PFSK-1 (cell line): ENCODE measurements at regions not wholly inside any gene's neighbourhood (a gene's known extent, or its start where the extent isn't known, plus 50 kb on each side); places are given as distances from the start of the nearest gene placed in this dataset.

Experiments used
- FOXP2 ChIP-seq: optimal IDR thresholded peaks from 2 replicates; pipeline ENCODE3; 2011; ENCODE audit warnings: borderline replicate concordance, control low read depth, inconsistent platforms; ENCODE audit not compliant: insufficient read depth; ENCODE audit errors: extremely low read length, extremely low read depth
- POLR2AphosphoS5 ChIP-seq: IDR thresholded peaks from 2 replicates; pipeline ENCODE4 v1.6.1; 2012; ENCODE audit warnings: low read depth, mild to moderate bottlenecking, control low read depth, low read length, moderate library complexity
- SIN3A ChIP-seq: IDR thresholded peaks from 2 replicates; pipeline ENCODE4 v1.6.1; 2012; ENCODE audit warnings: mild to moderate bottlenecking, low read length, moderate library complexity, borderline replicate concordance; ENCODE audit not compliant: insufficient read depth
- TAF1 ChIP-seq: IDR thresholded peaks from 2 replicates; pipeline ENCODE4 v1.6.1; 2012; ENCODE audit warnings: low read length, control low read depth, borderline replicate concordance; ENCODE audit not compliant: insufficient read depth
- TF ChIP-seq, protein P1 (sequence below), 2 experiments: IDR thresholded peaks; 2 replicates each; pipeline versions ENCODE4 v1.6.1 to v1.8.0; 2011 to 2012; ENCODE audit warnings: low read depth in 2 of 2, low read length in 2 of 2, control low read depth in 1 of 2, inconsistent platforms in 1 of 2, mild to moderate bottlenecking in 1 of 2, moderate library complexity in 1 of 2; ENCODE audit not compliant: insufficient read depth in 1 of 2

DNA sequence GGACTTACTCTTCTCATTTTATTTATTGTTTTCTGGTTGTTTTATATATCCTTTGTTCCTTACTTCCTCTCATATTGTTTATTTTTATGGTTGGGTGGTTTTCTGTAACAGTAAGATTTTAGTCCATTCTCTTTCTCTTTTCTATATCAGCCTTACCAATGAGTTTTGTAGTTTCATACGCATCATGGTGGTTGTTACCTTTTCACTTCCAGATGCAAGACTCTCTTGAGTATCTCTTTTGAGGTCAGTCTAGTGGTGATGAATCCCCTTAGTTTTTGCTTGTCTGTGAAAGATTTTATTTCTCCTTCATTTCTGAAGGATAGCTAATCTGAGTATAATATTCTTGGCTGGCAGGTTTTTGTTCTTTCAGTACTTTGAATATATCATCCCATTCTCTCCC is 57.1 kb upstream of the MFGE8 start:
- TF ChIP-seq SIN3A: no peak
- no peak for TF ChIP-seq FOXP2
- TF ChIP-seq, protein P1, sequence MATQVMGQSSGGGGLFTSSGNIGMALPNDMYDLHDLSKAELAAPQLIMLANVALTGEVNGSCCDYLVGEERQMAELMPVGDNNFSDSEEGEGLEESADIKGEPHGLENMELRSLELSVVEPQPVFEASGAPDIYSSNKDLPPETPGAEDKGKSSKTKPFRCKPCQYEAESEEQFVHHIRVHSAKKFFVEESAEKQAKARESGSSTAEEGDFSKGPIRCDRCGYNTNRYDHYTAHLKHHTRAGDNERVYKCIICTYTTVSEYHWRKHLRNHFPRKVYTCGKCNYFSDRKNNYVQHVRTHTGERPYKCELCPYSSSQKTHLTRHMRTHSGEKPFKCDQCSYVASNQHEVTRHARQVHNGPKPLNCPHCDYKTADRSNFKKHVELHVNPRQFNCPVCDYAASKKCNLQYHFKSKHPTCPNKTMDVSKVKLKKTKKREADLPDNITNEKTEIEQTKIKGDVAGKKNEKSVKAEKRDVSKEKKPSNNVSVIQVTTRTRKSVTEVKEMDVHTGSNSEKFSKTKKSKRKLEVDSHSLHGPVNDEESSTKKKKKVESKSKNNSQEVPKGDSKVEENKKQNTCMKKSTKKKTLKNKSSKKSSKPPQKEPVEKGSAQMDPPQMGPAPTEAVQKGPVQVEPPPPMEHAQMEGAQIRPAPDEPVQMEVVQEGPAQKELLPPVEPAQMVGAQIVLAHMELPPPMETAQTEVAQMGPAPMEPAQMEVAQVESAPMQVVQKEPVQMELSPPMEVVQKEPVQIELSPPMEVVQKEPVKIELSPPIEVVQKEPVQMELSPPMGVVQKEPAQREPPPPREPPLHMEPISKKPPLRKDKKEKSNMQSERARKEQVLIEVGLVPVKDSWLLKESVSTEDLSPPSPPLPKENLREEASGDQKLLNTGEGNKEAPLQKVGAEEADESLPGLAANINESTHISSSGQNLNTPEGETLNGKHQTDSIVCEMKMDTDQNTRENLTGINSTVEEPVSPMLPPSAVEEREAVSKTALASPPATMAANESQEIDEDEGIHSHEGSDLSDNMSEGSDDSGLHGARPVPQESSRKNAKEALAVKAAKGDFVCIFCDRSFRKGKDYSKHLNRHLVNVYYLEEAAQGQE (IDR thresholded peaks at IDR 0.05; ENCODE audit: insufficient read depth in 1 of 2, low read depth in 2 of 2, low read length in 2 of 2): no peak
- no peak for TF ChIP-seq POLR2AphosphoS5
- TF ChIP-seq TAF1: no peak

DNA sequence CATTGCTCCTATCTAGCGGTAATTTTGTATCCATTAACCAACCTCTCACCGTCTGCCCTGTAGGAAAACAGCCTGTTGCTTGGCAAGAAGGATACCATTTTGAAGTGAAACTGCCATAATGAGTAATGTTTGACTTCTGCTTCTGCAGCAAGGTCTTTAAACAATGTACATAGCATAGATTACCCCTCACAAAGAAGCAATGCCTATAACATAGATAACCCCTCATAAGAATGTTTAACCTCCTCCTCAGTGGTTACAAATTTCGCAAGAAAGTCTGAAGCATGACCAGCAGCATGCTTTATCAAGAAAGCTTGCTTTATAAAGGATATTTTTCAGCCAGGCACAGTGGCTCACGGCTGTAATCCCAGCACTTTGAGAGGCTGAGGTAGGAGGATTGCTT is 61.2 kb upstream of the MFGE8 start:
- TF ChIP-seq, protein P1 (IDR thresholded peaks at IDR 0.05; ENCODE audit: insufficient read depth in 1 of 2, low read depth in 2 of 2, low read length in 2 of 2): no peak
- TF ChIP-seq POLR2AphosphoS5 (no peak), TAF1 (no peak), FOXP2 (no peak)

DNA sequence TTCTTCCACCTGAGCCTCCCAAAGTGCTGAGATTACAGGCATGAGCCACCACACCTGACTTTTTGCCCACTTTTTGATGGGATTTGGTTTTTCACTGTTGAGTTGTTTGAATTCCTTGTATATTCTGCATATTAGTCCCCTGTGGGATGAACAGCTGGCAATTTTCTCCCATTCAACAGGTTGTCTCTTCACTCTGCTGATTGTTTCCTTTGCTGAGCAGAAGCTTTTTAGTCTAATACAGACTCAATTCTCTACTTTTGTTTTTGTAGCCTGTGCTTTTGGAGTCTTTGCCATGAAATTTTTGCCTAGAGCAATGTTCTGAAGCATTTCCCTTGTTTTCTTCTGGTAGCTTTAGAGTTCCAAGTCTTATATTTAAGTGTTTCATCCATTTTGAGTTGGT is 62.7 kb upstream of the MFGE8 start:
- TF ChIP-seq, protein P1 (IDR thresholded peaks at IDR 0.05; ENCODE audit: insufficient read depth in 1 of 2, low read depth in 2 of 2, low read length in 2 of 2): no peak
- no peak for TF ChIP-seq SIN3A
- TF ChIP-seq FOXP2: no peak
- TF ChIP-seq TAF1: no peak
- TF ChIP-seq POLR2AphosphoS5: no peak

DNA sequence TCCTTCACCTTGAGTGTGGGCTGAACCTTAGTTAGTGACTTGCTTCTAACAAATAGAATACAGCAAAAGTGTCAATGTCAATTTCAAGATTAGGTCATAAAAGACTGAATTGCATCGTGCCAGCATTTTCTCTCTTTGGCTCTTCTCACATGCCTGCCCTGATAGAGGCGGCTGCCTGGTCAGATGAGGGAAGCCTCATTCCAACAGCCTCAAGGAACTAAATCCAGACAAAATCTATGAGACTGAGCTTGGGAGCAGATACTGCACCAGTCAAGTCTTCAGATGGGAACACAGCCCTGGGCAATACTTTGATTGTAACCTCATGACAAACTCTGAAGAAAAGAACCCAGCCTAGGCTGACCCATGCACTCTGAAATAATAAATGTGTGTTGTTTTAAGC is 63.5 kb upstream of the MFGE8 start:
- TF ChIP-seq POLR2AphosphoS5: no peak
- no peak for TF ChIP-seq TAF1
- no peak for TF ChIP-seq SIN3A
- TF ChIP-seq, protein P1 (IDR thresholded peaks at IDR 0.05; ENCODE audit: insufficient read depth in 1 of 2, low read depth in 2 of 2, low read length in 2 of 2): no peak
- no peak for TF ChIP-seq FOXP2

DNA sequence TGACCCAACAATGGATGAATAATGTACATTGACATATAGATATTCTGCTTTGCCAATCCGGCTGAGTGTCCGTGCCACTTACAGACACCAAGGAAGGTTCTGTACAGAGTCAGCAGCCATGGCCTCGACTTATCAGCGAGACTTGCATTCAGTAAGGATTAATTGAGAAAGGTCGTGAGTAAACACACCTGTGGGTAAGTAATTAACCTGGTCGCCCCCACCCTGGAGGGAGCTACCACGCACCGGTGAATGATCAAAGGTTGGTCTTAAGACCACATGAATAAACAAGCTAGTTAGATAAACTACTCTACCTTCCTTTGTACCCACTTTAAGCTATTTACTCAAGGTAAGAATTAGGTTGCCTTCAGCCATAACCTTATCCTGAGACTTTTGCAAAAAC is 66.5 kb upstream of the MFGE8 start:
- TF ChIP-seq SIN3A (no peak), POLR2AphosphoS5 (no peak), FOXP2 (no peak), TAF1 (no peak)
- TF ChIP-seq, protein P1 (IDR thresholded peaks at IDR 0.05; ENCODE audit: insufficient read depth in 1 of 2, low read depth in 2 of 2, low read length in 2 of 2): no peak
